ENCODE measurements at regions not wholly inside any gene's neighbourhood (a gene's known extent, or its start where the extent isn't known, plus 50 kb on each side); places are given as distances from the start of the nearest gene placed in this dataset.

GRCh38 chr6:102407886-102408741 is 1014.6 kb downstream of the GRIK2 start:
- Mint-ChIP-seq H3K27me3 (no peaks in the 10 kb centered on the region), H3K4me3 (no peak overlapping the region), H3K27ac (no peak overlapping the region)

GRCh38 chr6:102405860-102406259 is 1012.4 kb downstream of the GRIK2 start:
- no peaks in the 10 kb centered on the region for H3K27me3 Mint-ChIP-seq
- peaks cover 1 to 5% (median 4%) of the 10 kb centered on the region in 3 donors for H3K9me3 Mint-ChIP-seq
- H3K4me1 Mint-ChIP-seq, result no peaks in the 10 kb centered on the region
- H3K27ac Mint-ChIP-seq, result no peak overlapping the region
- peaks cover 1% of the 10 kb centered on the region for H3K36me3 Mint-ChIP-seq
- no peak overlapping the region for H3K4me3 Mint-ChIP-seq

More at GRCh38 chr6:102407886-102408741, 1014.6 kb downstream of the GRIK2 start:
- no peaks in the 10 kb centered on the region for H3K4me1 Mint-ChIP-seq
- peaks cover 1 to 8% (median 2%) of the 10 kb centered on the region in 3 donors for H3K9me3 Mint-ChIP-seq
- peaks cover 1% of the 10 kb centered on the region for H3K36me3 Mint-ChIP-seq

GRCh38 chr6:102402635-102403329 is 1009.3 kb downstream of the GRIK2 start:
- H3K9me3 Mint-ChIP-seq, result peaks cover 3 to 6% (median 5%) of the 10 kb centered on the region in 3 donors
- no peak overlapping the region for H3K27ac Mint-ChIP-seq
- H3K4me3 Mint-ChIP-seq, result no peak overlapping the region
- peaks cover 1% of the 10 kb centered on the region for H3K36me3 Mint-ChIP-seq
- H3K4me1 Mint-ChIP-seq, result no peaks in the 10 kb centered on the region
- H3K27me3 Mint-ChIP-seq, result no peaks in the 10 kb centered on the region

GRCh38 chr6:102398788-102399390 is 1005.4 kb downstream of the GRIK2 start:
- Mint-ChIP-seq H3K4me3 (no peak overlapping the region), H3K4me1 (no peaks in the 10 kb centered on the region), H3K36me3 (no peaks in the 10 kb centered on the region), H3K9me3 (peaks cover 4 to 15% (median 9%) of the 10 kb centered on the region in 3 donors), H3K27me3 (no peaks in the 10 kb centered on the region), H3K27ac (no peak overlapping the region)

GRCh38 chr6:102390541-102390940 is 997.0 kb downstream of the GRIK2 start:
- no peaks in the 10 kb centered on the region for H3K27me3 Mint-ChIP-seq
- H3K4me3 Mint-ChIP-seq, result no peak overlapping the region
- H3K9me3 Mint-ChIP-seq, result peaks cover 5 to 22% (median 6%) of the 10 kb centered on the region in 3 donors
- peaks cover 2% of the 10 kb centered on the region for H3K36me3 Mint-ChIP-seq
- H3K4me1 Mint-ChIP-seq, result no peaks in the 10 kb centered on the region
- no peak overlapping the region for H3K27ac Mint-ChIP-seq

GRCh38 chr6:102389994-102390393 is 996.5 kb downstream of the GRIK2 start:
- Mint-ChIP-seq H3K27me3 (no peaks in the 10 kb centered on the region), H3K27ac (no peak overlapping the region), H3K36me3 (peaks cover 2% of the 10 kb centered on the region), H3K9me3 (peaks cover 5 to 21% (median 6%) of the 10 kb centered on the region in 3 donors), H3K4me1 (no peaks in the 10 kb centered on the region), H3K4me3 (no peak overlapping the region)

GRCh38 chr6:102387326-102388033 is 994.0 kb downstream of the GRIK2 start:
- Mint-ChIP-seq H3K4me1 (no peaks in the 10 kb centered on the region), H3K36me3 (peaks cover 2% of the 10 kb centered on the region), H3K9me3 (no peaks in the 10 kb centered on the region), H3K4me3 (no peak overlapping the region), H3K27me3 (no peaks in the 10 kb centered on the region), H3K27ac (no peak overlapping the region)

GRCh38 chr6:102381203-102381602 is 987.7 kb downstream of the GRIK2 start:
- H3K4me1 Mint-ChIP-seq, result no peaks in the 10 kb centered on the region
- H3K27me3 Mint-ChIP-seq, result no peaks in the 10 kb centered on the region
- H3K36me3 Mint-ChIP-seq, result no peaks in the 10 kb centered on the region
- peaks cover 0 to 2% (median 0%) of the 10 kb centered on the region in 3 donors for H3K9me3 Mint-ChIP-seq
- H3K27ac Mint-ChIP-seq, result no peak overlapping the region
- H3K4me3 Mint-ChIP-seq, result no peak overlapping the region

- no peak overlapping the region for H3K27ac Mint-ChIP-seq
- H3K36me3 Mint-ChIP-seq, result peaks cover 1% of the 10 kb centered on the region
- no peaks in the 10 kb centered on the region for H3K27me3 Mint-ChIP-seq
- peaks cover 0 to 11% (median 2%) of the 10 kb centered on the region in 3 donors for H3K9me3 Mint-ChIP-seq
- H3K4me1 Mint-ChIP-seq, result no peaks in the 10 kb centered on the region
- H3K4me3 Mint-ChIP-seq, result no peak overlapping the region
Measured at GRCh38 chr6:102356170-102356569, 962.7 kb downstream of the GRIK2 start.

GRCh38 chr6:102355578-102355977 is 962.1 kb downstream of the GRIK2 start:
- peaks cover 1% of the 10 kb centered on the region for H3K36me3 Mint-ChIP-seq

GRCh38 chr6:102352552-102352951 is 959.0 kb downstream of the GRIK2 start:
- H3K27ac Mint-ChIP-seq, result no peak overlapping the region
- H3K9me3 Mint-ChIP-seq, result peaks cover 2 to 13% (median 3%) of the 10 kb centered on the region in 3 donors
- peaks cover 1% of the 10 kb centered on the region for H3K36me3 Mint-ChIP-seq
- H3K4me1 Mint-ChIP-seq, result no peaks in the 10 kb centered on the region
- H3K4me3 Mint-ChIP-seq, result no peak overlapping the region
- no peaks in the 10 kb centered on the region for H3K27me3 Mint-ChIP-seq

More at GRCh38 chr6:102355578-102355977, 962.1 kb downstream of the GRIK2 start:
- no peaks in the 10 kb centered on the region for H3K4me1 Mint-ChIP-seq
- H3K27me3 Mint-ChIP-seq, result no peaks in the 10 kb centered on the region
- H3K9me3 Mint-ChIP-seq, result peaks cover 0 to 12% (median 2%) of the 10 kb centered on the region in 3 donors
- H3K27ac Mint-ChIP-seq, result no peak overlapping the region
- no peak overlapping the region for H3K4me3 Mint-ChIP-seq

GRCh38 chr6:102344769-102345168 is 951.3 kb downstream of the GRIK2 start:
- H3K4me1 Mint-ChIP-seq, result no peaks in the 10 kb centered on the region
- H3K9me3 Mint-ChIP-seq, result peaks cover 2 to 4% (median 3%) of the 10 kb centered on the region in 3 donors
- H3K27me3 Mint-ChIP-seq, result no peaks in the 10 kb centered on the region
- H3K27ac Mint-ChIP-seq, result no peak overlapping the region
- no peak overlapping the region for H3K4me3 Mint-ChIP-seq
- H3K36me3 Mint-ChIP-seq, result no peaks in the 10 kb centered on the region

GRCh38 chr6:102340311-102340710 is 946.8 kb downstream of the GRIK2 start:
- H3K4me1 Mint-ChIP-seq, result no peaks in the 10 kb centered on the region
- peaks cover 0 to 2% (median under 1%) of the 10 kb centered on the region in 3 donors for H3K9me3 Mint-ChIP-seq
- H3K36me3 Mint-ChIP-seq, result no peaks in the 10 kb centered on the region
- no peak overlapping the region for H3K4me3 Mint-ChIP-seq
- H3K27ac Mint-ChIP-seq, result no peak overlapping the region
- no peaks in the 10 kb centered on the region for H3K27me3 Mint-ChIP-seq

GRCh38 chr6:102333736-102334135 is 940.2 kb downstream of the GRIK2 start:
- peaks cover 0 to 4% (median 2%) of the 10 kb centered on the region in 3 donors for H3K9me3 Mint-ChIP-seq
- no peak overlapping the region for H3K4me3 Mint-ChIP-seq
- peaks cover 2% of the 10 kb centered on the region for H3K36me3 Mint-ChIP-seq
- H3K4me1 Mint-ChIP-seq, result no peaks in the 10 kb centered on the region
- H3K27ac Mint-ChIP-seq, result no peak overlapping the region
- H3K27me3 Mint-ChIP-seq, result no peaks in the 10 kb centered on the region
